ENCODE measurements at regions not wholly inside any gene's neighbourhood (a gene's known extent, or its start where the extent isn't known, plus 50 kb on each side); places are given as distances from the start of the nearest gene placed in this dataset.
"Not testable (repeated sequence)": the region's sequence is repeated elsewhere in the genome, so short reads cannot be mapped to it uniquely, and the experiment has no call there.

GRCh38 chr10:22071332-22071731, 67.8 kb upstream of the DNAJC1 start:
- no peak overlapping the region for H3K4me3 Mint-ChIP-seq (ENCODE audit: unreplicated experiment)
- BruUV-seq (replicated peaks): no TSS peak
- Histone ChIP-seq H3K27me3 (replicated peaks; ENCODE audit: control insufficient read depth, insufficient read depth, low read length) (no peaks in the 10 kb centered on the region), H3K36me3 (ENCODE audit: control insufficient read depth, insufficient read depth, low read length) (no peaks in the 10 kb centered on the region), H3K4me3 (ENCODE audit: low read depth, low read length) (no peak overlapping the region), H3K9me3 (0 out of 2 replicates have a peak, but pooled peaks cover 6% of the 10 kb centered on the region), H3K4me1 (no peaks in the 10 kb centered on the region)
- TF ChIP-seq, protein P1, sequence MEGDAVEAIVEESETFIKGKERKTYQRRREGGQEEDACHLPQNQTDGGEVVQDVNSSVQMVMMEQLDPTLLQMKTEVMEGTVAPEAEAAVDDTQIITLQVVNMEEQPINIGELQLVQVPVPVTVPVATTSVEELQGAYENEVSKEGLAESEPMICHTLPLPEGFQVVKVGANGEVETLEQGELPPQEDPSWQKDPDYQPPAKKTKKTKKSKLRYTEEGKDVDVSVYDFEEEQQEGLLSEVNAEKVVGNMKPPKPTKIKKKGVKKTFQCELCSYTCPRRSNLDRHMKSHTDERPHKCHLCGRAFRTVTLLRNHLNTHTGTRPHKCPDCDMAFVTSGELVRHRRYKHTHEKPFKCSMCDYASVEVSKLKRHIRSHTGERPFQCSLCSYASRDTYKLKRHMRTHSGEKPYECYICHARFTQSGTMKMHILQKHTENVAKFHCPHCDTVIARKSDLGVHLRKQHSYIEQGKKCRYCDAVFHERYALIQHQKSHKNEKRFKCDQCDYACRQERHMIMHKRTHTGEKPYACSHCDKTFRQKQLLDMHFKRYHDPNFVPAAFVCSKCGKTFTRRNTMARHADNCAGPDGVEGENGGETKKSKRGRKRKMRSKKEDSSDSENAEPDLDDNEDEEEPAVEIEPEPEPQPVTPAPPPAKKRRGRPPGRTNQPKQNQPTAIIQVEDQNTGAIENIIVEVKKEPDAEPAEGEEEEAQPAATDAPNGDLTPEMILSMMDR (IDR thresholded peaks at IDR 0.05; ENCODE audit: insufficient read depth in 1 of 2, low read depth in 1 of 2, low read length in 1 of 2, severe bottlenecking in 1 of 2, unreplicated experiment in 1 of 2): no peak
- DNase-seq: no peak
- POLR2A ChIA-PET: no interaction called here
- no peaks in the 10 kb centered on the region for H3K36me3 Mint-ChIP-seq (ENCODE audit: insufficient read depth, unreplicated experiment)
- intact Hi-C loops (cut with micrococcal nuclease; ENCODE audit: unreplicated experiment): no loop called here
- H3K27me3 Mint-ChIP-seq (ENCODE audit: insufficient read depth, unreplicated experiment): peaks cover 11% of the 10 kb centered on the region
- H3K4me1 Mint-ChIP-seq (ENCODE audit: low read depth, unreplicated experiment): no peaks in the 10 kb centered on the region
- H3K27ac Mint-ChIP-seq (ENCODE audit: unreplicated experiment): no peak overlapping the region
- peaks cover 24% of the 10 kb centered on the region for H3K9me3 Mint-ChIP-seq (ENCODE audit: unreplicated experiment)
- CTCF ChIA-PET: no interaction called here

- intact Hi-C loops (cut with micrococcal nuclease; ENCODE audit: unreplicated experiment): loop anchor here (1.0 to 2.0 kb wide), 3 partner anchors 56 to 78 kb away; partner anchors contain the start of gene DNAJC1
- H3K27me3 Mint-ChIP-seq (ENCODE audit: insufficient read depth, unreplicated experiment): peaks cover 14% of the 10 kb centered on the region
- H3K27me3 ChIP-seq (replicated peaks; ENCODE audit: control insufficient read depth, insufficient read depth, low read length): no peaks in the 10 kb centered on the region
- H3K4me1 ChIP-seq: no peaks in the 10 kb centered on the region
- no peaks in the 10 kb centered on the region for H3K36me3 Mint-ChIP-seq (ENCODE audit: insufficient read depth, unreplicated experiment)
- no peak overlapping the region for H3K4me3 ChIP-seq (ENCODE audit: low read depth, low read length)
- no peaks in the 10 kb centered on the region for H3K4me1 Mint-ChIP-seq (ENCODE audit: low read depth, unreplicated experiment)
- no peak for DNase-seq
- H3K9me3 Mint-ChIP-seq (ENCODE audit: unreplicated experiment): peaks cover 24% of the 10 kb centered on the region
- 0 out of 2 replicates have a peak, but pooled peaks cover 5% of the 10 kb centered on the region for H3K9me3 ChIP-seq
- CTCF ChIA-PET: interaction anchor here (0.7 kb wide), 1 partner anchor 380 kb away, joined by 4 read pairs; no protein-coding TSS in a partner anchor
- H3K27ac Mint-ChIP-seq (ENCODE audit: unreplicated experiment): no peak overlapping the region
- H3K36me3 ChIP-seq (ENCODE audit: control insufficient read depth, insufficient read depth, low read length): no peaks in the 10 kb centered on the region
- TF ChIP-seq, protein P1 (IDR thresholded peaks at IDR 0.05; ENCODE audit: insufficient read depth in 1 of 2, low read depth in 1 of 2, low read length in 1 of 2, severe bottlenecking in 1 of 2, unreplicated experiment in 1 of 2): no peak
- no peak overlapping the region for H3K4me3 Mint-ChIP-seq (ENCODE audit: unreplicated experiment)
- POLR2A ChIA-PET: no interaction called here
- BruUV-seq (replicated peaks): no TSS peak
Observed at GRCh38 chr10:22067091-22067490, 63.6 kb upstream of the DNAJC1 start.

- POLR2A ChIA-PET; H3K27me3 Mint-ChIP-seq (ENCODE audit: insufficient read depth, unreplicated experiment); DNase-seq; H3K36me3 Mint-ChIP-seq (ENCODE audit: insufficient read depth, unreplicated experiment); H3K4me3 ChIP-seq (ENCODE audit: low read depth, low read length); BruUV-seq (replicated peaks); CTCF ChIA-PET; H3K4me1 ChIP-seq; H3K4me3 Mint-ChIP-seq (ENCODE audit: unreplicated experiment); H3K27me3 ChIP-seq (replicated peaks; ENCODE audit: control insufficient read depth, insufficient read depth, low read length); H3K36me3 ChIP-seq (ENCODE audit: control insufficient read depth, insufficient read depth, low read length); H3K27ac Mint-ChIP-seq (ENCODE audit: unreplicated experiment); H3K4me1 Mint-ChIP-seq (ENCODE audit: low read depth, unreplicated experiment); intact Hi-C loops (cut with micrococcal nuclease; ENCODE audit: unreplicated experiment): not testable (repeated sequence)
- peaks cover 11% of the 10 kb centered on the region for H3K9me3 Mint-ChIP-seq (ENCODE audit: unreplicated experiment)
- peaks cover 13% of the 10 kb centered on the region for H3K9me3 ChIP-seq
Observed at GRCh38 chr10:22060984-22061383, 57.5 kb upstream of the DNAJC1 start.

GRCh38 chr10:22058201-22058600, 54.7 kb upstream of the DNAJC1 start:
- Mint-ChIP-seq H3K4me3 (ENCODE audit: unreplicated experiment) (no peak overlapping the region), H3K9me3 (ENCODE audit: unreplicated experiment) (peaks cover 11% of the 10 kb centered on the region), H3K27me3 (ENCODE audit: insufficient read depth, unreplicated experiment) (peaks cover 2% of the 10 kb centered on the region), H3K27ac (ENCODE audit: unreplicated experiment) (no peak overlapping the region), H3K4me1 (ENCODE audit: low read depth, unreplicated experiment) (peaks cover 16% of the 10 kb centered on the region), H3K36me3 (ENCODE audit: insufficient read depth, unreplicated experiment) (no peaks in the 10 kb centered on the region)
- intact Hi-C loops (cut with micrococcal nuclease; ENCODE audit: unreplicated experiment): no loop called here
- BruUV-seq (replicated peaks): no TSS peak
- TF ChIP-seq, protein P1 (IDR thresholded peaks at IDR 0.05; ENCODE audit: insufficient read depth in 1 of 2, low read depth in 1 of 2, low read length in 1 of 2, severe bottlenecking in 1 of 2, unreplicated experiment in 1 of 2): no peak
- ChIA-PET CTCF (no interaction called here), POLR2A (no interaction called here)
- H3K27me3 ChIP-seq (replicated peaks; ENCODE audit: control insufficient read depth, insufficient read depth, low read length): no peaks in the 10 kb centered on the region
- H3K36me3 ChIP-seq (ENCODE audit: control insufficient read depth, insufficient read depth, low read length): no peaks in the 10 kb centered on the region
- no peak overlapping the region for H3K4me3 ChIP-seq (ENCODE audit: low read depth, low read length)
- H3K9me3 ChIP-seq: peaks cover 16% of the 10 kb centered on the region
- DNase-seq: no peak
- no peaks in the 10 kb centered on the region; the same call in 1 of the 2 replicates for H3K4me1 ChIP-seq
